GM21619 (cell line): ENCODE measurements at regions not wholly inside any gene's neighbourhood (a gene's known extent, or its start where the extent isn't known, plus 50 kb on each side); places are given as distances from the start of the nearest gene placed in this dataset.

Source experiments
- ATAC-seq: cut with Tn5 transposase; IDR thresholded peaks from one replicate; pipeline ENCODE4 v1.9.1; 2021; ENCODE audit not compliant: unreplicated experiment

GRCh38 chr6:105991561-105992314 lies 94.4 kb upstream of the PRDM1 start:
- ATAC-seq: peak; percentile 38

GRCh38 chr6:105990151-105990550 lies 96.0 kb upstream of the PRDM1 start:
- no peak for ATAC-seq

GRCh38 chr6:105988812-105989577 lies 97.1 kb upstream of the PRDM1 start:
- ATAC-seq: no peak

GRCh38 chr6:105988321-105988720 lies 97.8 kb upstream of the PRDM1 start:
- no peak for ATAC-seq

- no peak for ATAC-seq
These were observed 98.6 kb upstream of the PRDM1 start for GRCh38 chr6:105987516-105987915.

- ATAC-seq: no peak
These were observed 99.1 kb upstream of the PRDM1 start for GRCh38 chr6:105986998-105987397.

- no peak for ATAC-seq
These were observed 100.1 kb upstream of the PRDM1 start for GRCh38 chr6:105985816-105986632.

- ATAC-seq: no peak
These were observed 100.9 kb upstream of the PRDM1 start for GRCh38 chr6:105985098-105985815.

GRCh38 chr6:105983763-105984162 lies 102.4 kb upstream of the PRDM1 start:
- ATAC-seq: no peak

- ATAC-seq: no peak
These were observed 103.2 kb upstream of the PRDM1 start for GRCh38 chr6:105982761-105983540.

GRCh38 chr6:105981888-105982358 lies 104.2 kb upstream of the PRDM1 start:
- no peak for ATAC-seq

GRCh38 chr6:105981002-105981887 lies 104.9 kb upstream of the PRDM1 start:
- peak; percentile 59 for ATAC-seq

GRCh38 chr6:105978974-105979373 lies 107.2 kb upstream of the PRDM1 start:
- no peak for ATAC-seq

- no peak for ATAC-seq
These were observed 108.1 kb upstream of the PRDM1 start for GRCh38 chr6:105977934-105978504.

GRCh38 chr6:105974986-105975385 lies 111.2 kb upstream of the PRDM1 start:
- no peak for ATAC-seq

GRCh38 chr6:105972440-105972839 lies 113.7 kb upstream of the PRDM1 start:
- no peak for ATAC-seq

- ATAC-seq: no peak
These were observed 117.4 kb upstream of the PRDM1 start for GRCh38 chr6:105968603-105969333.
